ENCODE measurements at regions not wholly inside any gene's neighbourhood (a gene's known extent, or its start where the extent isn't known, plus 50 kb on each side); places are given as distances from the start of the nearest gene placed in this dataset.
"Not testable (repeated sequence)": the region's sequence is repeated elsewhere in the genome, so short reads cannot be mapped to it uniquely, and the experiment has no call there.

- peak; percentile 25 for DNase-seq (ENCODE audit: extremely low spot score)
- TF ChIP-seq FOXK2 (IDR thresholded peaks at IDR 0.05) (no peak), ZNF384 (IDR thresholded peaks at IDR 0.05) (no peak), LEF1 (IDR thresholded peaks at IDR 0.05; ENCODE audit: borderline replicate concordance) (no peak), SUZ12 (IDR thresholded peaks at IDR 0.05) (no peak), ARNT (IDR thresholded peaks at IDR 0.05) (no peak), FOXM1 (IDR thresholded peaks at IDR 0.05; ENCODE audit: borderline replicate concordance) (no peak), SP1 (IDR thresholded peaks at IDR 0.05) (no peak), PKNOX1 (IDR thresholded peaks at IDR 0.05) (no peak; the same call in 1 of the 2 replicates), NFRKB (IDR thresholded peaks at IDR 0.05) (no peak), ELF4 (IDR thresholded peaks at IDR 0.05) (no peak), CTBP1 (IDR thresholded peaks at IDR 0.05; ENCODE audit: borderline replicate concordance) (no peak)
- CTCF ChIA-PET, result interaction anchor here (0.7 kb wide), 1 partner anchor 50 kb away, joined by 4 read pairs; no protein-coding TSS in a partner anchor
- POLR2A ChIA-PET, result no interaction called here
Measured at GRCh38 chr4:134935320-134935719, 733.7 kb upstream of the PABPC4L start.

GRCh38 chr4:134934036-134934808 is 732.6 kb upstream of the PABPC4L start:
- DNase-seq (ENCODE audit: extremely low spot score), result no peak
- ChIA-PET CTCF (no interaction called here), POLR2A (no interaction called here)
- TF ChIP-seq SP1 (IDR thresholded peaks at IDR 0.05) (no peak), BHLHE40 (IDR thresholded peaks at IDR 0.05; ENCODE audit: borderline replicate concordance) (no peak), FOXM1 (IDR thresholded peaks at IDR 0.05; ENCODE audit: borderline replicate concordance) (no peak), SUZ12 (IDR thresholded peaks at IDR 0.05) (no peak), FOXA1 (IDR thresholded peaks at IDR 0.05) (no peak), ARNT (IDR thresholded peaks at IDR 0.05) (no peak), FOXK2 (IDR thresholded peaks at IDR 0.05) (no peak)

- POLR2A ChIA-PET, result no interaction called here
- CTCF ChIA-PET, result no interaction called here
- no peak for DNase-seq (ENCODE audit: extremely low spot score)
- TF ChIP-seq LEF1 (IDR thresholded peaks at IDR 0.05; ENCODE audit: borderline replicate concordance), result no peak
- TF ChIP-seq BHLHE40 (IDR thresholded peaks at IDR 0.05; ENCODE audit: borderline replicate concordance), result no peak
- TF ChIP-seq CTBP1 (IDR thresholded peaks at IDR 0.05; ENCODE audit: borderline replicate concordance), result no peak
- no peak for TF ChIP-seq ARNT (IDR thresholded peaks at IDR 0.05)
- no peak for TF ChIP-seq SP1 (IDR thresholded peaks at IDR 0.05)
- TF ChIP-seq FOXK2 (IDR thresholded peaks at IDR 0.05), result no peak
- TF ChIP-seq NFRKB (IDR thresholded peaks at IDR 0.05), result no peak
- TF ChIP-seq FOXA1 (IDR thresholded peaks at IDR 0.05), result no peak
- TF ChIP-seq FOXM1 (IDR thresholded peaks at IDR 0.05; ENCODE audit: borderline replicate concordance), result no peak
- no peak for TF ChIP-seq HDGF (IDR thresholded peaks at IDR 0.05; ENCODE audit: borderline replicate concordance)
Measured at GRCh38 chr4:134915355-134915754, 713.8 kb upstream of the PABPC4L start.

- DNase-seq (ENCODE audit: extremely low spot score); CTCF ChIA-PET; POLR2A ChIA-PET: not testable (repeated sequence)
Measured at GRCh38 chr4:134914250-134914649, 712.7 kb upstream of the PABPC4L start.

GRCh38 chr4:134911941-134912340 is 710.4 kb upstream of the PABPC4L start:
- no peak for TF ChIP-seq ZNF384 (IDR thresholded peaks at IDR 0.05)
- no peak for TF ChIP-seq L3MBTL2 (conservative IDR thresholded peaks at IDR 0.05)
- no peak for TF ChIP-seq ARNT (IDR thresholded peaks at IDR 0.05)
- no peak for TF ChIP-seq CTBP1 (IDR thresholded peaks at IDR 0.05; ENCODE audit: borderline replicate concordance)
- no peak for TF ChIP-seq SP1 (IDR thresholded peaks at IDR 0.05)
- no peak for TF ChIP-seq LEF1 (IDR thresholded peaks at IDR 0.05; ENCODE audit: borderline replicate concordance)
- TF ChIP-seq ELF4 (IDR thresholded peaks at IDR 0.05), result no peak
- no peak for TF ChIP-seq TARDBP (IDR thresholded peaks at IDR 0.05)
- ChIA-PET CTCF (no interaction called here), POLR2A (no interaction called here)
- no peak for DNase-seq (ENCODE audit: extremely low spot score)

- ChIA-PET POLR2A (no interaction called here), CTCF (interaction anchor here (0.6 to 1.0 kb wide), 4 partner anchors 13 to 982 kb away, joined by 3 to 6 read pairs (median 4); no protein-coding TSS in a partner anchor)
- TF ChIP-seq TARDBP (IDR thresholded peaks at IDR 0.05), result no peak
- DNase-seq (ENCODE audit: extremely low spot score), result peak; percentile 18
Measured at GRCh38 chr4:134906404-134907023, 704.9 kb upstream of the PABPC4L start.

GRCh38 chr4:134905061-134905460 is 703.5 kb upstream of the PABPC4L start:
- ChIA-PET POLR2A (no interaction called here), CTCF (no interaction called here)
- no peak for DNase-seq (ENCODE audit: extremely low spot score)
- no peak for TF ChIP-seq FOXM1 (IDR thresholded peaks at IDR 0.05; ENCODE audit: borderline replicate concordance)
- no peak for TF ChIP-seq NFRKB (IDR thresholded peaks at IDR 0.05)
- no peak for TF ChIP-seq HDGF (IDR thresholded peaks at IDR 0.05; ENCODE audit: borderline replicate concordance)
- no peak for TF ChIP-seq PKNOX1 (IDR thresholded peaks at IDR 0.05)
- no peak for TF ChIP-seq L3MBTL2 (conservative IDR thresholded peaks at IDR 0.05)
- no peak for TF ChIP-seq FOXK2 (IDR thresholded peaks at IDR 0.05)
- no peak for TF ChIP-seq SUZ12 (IDR thresholded peaks at IDR 0.05)
- no peak for TF ChIP-seq TARDBP (IDR thresholded peaks at IDR 0.05)
- no peak for TF ChIP-seq BHLHE40 (IDR thresholded peaks at IDR 0.05; ENCODE audit: borderline replicate concordance)
- no peak for TF ChIP-seq ELF4 (IDR thresholded peaks at IDR 0.05)
- TF ChIP-seq SP1 (IDR thresholded peaks at IDR 0.05), result no peak
- TF ChIP-seq LEF1 (IDR thresholded peaks at IDR 0.05; ENCODE audit: borderline replicate concordance), result no peak
- no peak for TF ChIP-seq ZNF384 (IDR thresholded peaks at IDR 0.05)
- no peak for TF ChIP-seq ARNT (IDR thresholded peaks at IDR 0.05)
